NB4 (cell line): ENCODE measurements at regions not wholly inside any gene's neighbourhood (a gene's known extent, or its start where the extent isn't known, plus 50 kb on each side); places are given as distances from the start of the nearest gene placed in this dataset.

ENCODE experiments used
- MAX ChIP-seq: IDR thresholded peaks from 2 replicates; pipeline ENCODE4 v1.6.1; 2011; ENCODE audit warnings: low read depth, low read length
- POLR2A ChIP-seq: IDR thresholded peaks from 2 replicates; pipeline ENCODE4 v1.6.1; 2011; ENCODE audit warnings: mild to moderate bottlenecking; ENCODE audit not compliant: insufficient read length; ENCODE audit errors: extremely low read depth
- TF ChIP-seq, protein P1 (sequence below): IDR thresholded peaks from one replicate; pipeline ENCODE4 v1.5.1; 2012; ENCODE audit warnings: low read depth, low read length

DNA sequence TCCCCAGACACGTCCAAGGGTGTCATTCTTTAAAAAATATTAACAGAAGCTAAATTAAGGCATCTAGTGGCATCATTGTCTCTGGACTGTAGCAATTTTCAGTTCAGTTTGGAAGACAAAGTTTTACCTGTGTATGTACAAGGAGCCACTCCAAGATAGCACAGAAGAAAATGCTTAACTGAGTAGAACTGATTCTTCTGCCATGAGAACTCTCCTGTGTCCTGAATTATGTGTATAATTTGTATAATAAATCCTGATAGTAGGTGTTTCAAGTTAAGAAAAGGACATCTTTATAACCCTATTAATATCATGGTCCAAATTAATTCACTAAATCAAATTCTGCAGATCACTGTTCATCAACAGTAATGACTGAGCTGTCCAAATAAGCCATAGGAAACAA lies 1104.0 kb downstream of the XPNPEP1 start:
- TF ChIP-seq, protein P1, sequence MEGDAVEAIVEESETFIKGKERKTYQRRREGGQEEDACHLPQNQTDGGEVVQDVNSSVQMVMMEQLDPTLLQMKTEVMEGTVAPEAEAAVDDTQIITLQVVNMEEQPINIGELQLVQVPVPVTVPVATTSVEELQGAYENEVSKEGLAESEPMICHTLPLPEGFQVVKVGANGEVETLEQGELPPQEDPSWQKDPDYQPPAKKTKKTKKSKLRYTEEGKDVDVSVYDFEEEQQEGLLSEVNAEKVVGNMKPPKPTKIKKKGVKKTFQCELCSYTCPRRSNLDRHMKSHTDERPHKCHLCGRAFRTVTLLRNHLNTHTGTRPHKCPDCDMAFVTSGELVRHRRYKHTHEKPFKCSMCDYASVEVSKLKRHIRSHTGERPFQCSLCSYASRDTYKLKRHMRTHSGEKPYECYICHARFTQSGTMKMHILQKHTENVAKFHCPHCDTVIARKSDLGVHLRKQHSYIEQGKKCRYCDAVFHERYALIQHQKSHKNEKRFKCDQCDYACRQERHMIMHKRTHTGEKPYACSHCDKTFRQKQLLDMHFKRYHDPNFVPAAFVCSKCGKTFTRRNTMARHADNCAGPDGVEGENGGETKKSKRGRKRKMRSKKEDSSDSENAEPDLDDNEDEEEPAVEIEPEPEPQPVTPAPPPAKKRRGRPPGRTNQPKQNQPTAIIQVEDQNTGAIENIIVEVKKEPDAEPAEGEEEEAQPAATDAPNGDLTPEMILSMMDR, result no peak
- TF ChIP-seq MAX (no peak), POLR2A (no peak)
